ENCODE measurements at regions not wholly inside any gene's neighbourhood (a gene's known extent, or its start where the extent isn't known, plus 50 kb on each side); places are given as distances from the start of the nearest gene placed in this dataset.

DNA sequence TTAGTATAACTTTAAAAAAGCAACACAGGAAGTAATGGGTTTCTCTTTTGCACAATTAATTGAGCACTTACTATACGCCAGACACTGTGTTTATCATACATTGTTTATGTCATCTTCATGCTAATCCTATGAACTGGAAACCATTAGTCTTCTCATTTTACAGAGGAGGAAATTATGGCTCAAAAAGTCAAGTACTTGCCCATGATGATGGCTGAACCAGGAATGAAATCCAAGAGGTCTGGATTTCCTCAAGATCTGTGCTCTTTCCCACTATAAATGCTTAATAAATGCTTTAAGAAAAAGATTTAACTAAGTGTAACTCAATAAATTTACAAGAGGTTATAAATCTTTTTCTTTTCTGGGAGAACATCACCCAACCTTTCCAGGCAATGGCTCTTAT, 303.7 kb upstream of the RRP15 start:
- TF ChIP-seq, protein P1, sequence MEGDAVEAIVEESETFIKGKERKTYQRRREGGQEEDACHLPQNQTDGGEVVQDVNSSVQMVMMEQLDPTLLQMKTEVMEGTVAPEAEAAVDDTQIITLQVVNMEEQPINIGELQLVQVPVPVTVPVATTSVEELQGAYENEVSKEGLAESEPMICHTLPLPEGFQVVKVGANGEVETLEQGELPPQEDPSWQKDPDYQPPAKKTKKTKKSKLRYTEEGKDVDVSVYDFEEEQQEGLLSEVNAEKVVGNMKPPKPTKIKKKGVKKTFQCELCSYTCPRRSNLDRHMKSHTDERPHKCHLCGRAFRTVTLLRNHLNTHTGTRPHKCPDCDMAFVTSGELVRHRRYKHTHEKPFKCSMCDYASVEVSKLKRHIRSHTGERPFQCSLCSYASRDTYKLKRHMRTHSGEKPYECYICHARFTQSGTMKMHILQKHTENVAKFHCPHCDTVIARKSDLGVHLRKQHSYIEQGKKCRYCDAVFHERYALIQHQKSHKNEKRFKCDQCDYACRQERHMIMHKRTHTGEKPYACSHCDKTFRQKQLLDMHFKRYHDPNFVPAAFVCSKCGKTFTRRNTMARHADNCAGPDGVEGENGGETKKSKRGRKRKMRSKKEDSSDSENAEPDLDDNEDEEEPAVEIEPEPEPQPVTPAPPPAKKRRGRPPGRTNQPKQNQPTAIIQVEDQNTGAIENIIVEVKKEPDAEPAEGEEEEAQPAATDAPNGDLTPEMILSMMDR (IDR thresholded peaks at IDR 0.05; ENCODE audit: insufficient read depth, low read length, poor library complexity, severe bottlenecking), result no peak
- no peak for TF ChIP-seq EZH2phosphoT487 (conservative IDR thresholded peaks at IDR 0.05; ENCODE audit: low read length)
